Prostate gland (tissue), 2 donors: ENCODE measurements at regions not wholly inside any gene's neighbourhood (a gene's known extent, or its start where the extent isn't known, plus 50 kb on each side); places are given as distances from the start of the nearest gene placed in this dataset.

ENCODE experiments used
- POLR2A ChIP-seq: fragments of 450-650 bp; IDR thresholded peaks from one replicate; pipeline ENCODE4 v1.6.1; 2016; ENCODE audit warnings: antibody characterized with exemption, mild to moderate bottlenecking
- TF ChIP-seq, protein P1 (sequence below), 4 experiments: fragments of 200-600 bp in 2 of 4; fragments of 450-650 bp in 2 of 4; sonication (generic) in 2 of 4; IDR thresholded peaks; 1 replicate in 3 of 4; 2 replicates in 1 of 4; pipeline ENCODE4 v1.5.1; 2016 to 2019; ENCODE audit warnings: antibody characterized with exemption in 4 of 4, mild to moderate bottlenecking in 2 of 4, moderate library complexity in 2 of 4

DNA sequence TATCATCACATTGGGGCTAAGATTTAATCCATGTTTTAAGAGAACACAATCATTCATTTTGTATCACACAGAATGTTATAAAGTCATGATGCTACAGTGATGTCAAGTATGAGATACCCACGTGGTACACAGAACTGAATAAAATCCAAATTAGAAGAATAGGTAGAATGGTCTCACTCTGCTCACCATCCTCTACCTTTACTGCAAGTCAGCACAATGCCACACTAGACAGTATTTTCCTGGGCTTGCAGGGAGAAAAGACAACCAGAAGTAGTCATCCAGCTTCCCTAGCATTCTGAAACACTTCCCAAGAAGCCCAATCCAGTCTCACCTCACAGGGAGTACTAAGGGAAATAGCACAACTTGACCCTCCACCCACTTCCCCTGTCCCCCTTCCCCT, 856.2 kb upstream of the NRXN1 start:
- TF ChIP-seq, protein P1, sequence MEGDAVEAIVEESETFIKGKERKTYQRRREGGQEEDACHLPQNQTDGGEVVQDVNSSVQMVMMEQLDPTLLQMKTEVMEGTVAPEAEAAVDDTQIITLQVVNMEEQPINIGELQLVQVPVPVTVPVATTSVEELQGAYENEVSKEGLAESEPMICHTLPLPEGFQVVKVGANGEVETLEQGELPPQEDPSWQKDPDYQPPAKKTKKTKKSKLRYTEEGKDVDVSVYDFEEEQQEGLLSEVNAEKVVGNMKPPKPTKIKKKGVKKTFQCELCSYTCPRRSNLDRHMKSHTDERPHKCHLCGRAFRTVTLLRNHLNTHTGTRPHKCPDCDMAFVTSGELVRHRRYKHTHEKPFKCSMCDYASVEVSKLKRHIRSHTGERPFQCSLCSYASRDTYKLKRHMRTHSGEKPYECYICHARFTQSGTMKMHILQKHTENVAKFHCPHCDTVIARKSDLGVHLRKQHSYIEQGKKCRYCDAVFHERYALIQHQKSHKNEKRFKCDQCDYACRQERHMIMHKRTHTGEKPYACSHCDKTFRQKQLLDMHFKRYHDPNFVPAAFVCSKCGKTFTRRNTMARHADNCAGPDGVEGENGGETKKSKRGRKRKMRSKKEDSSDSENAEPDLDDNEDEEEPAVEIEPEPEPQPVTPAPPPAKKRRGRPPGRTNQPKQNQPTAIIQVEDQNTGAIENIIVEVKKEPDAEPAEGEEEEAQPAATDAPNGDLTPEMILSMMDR (IDR thresholded peaks at IDR 0.05): no peak
- no peak for TF ChIP-seq POLR2A
